BE2C (cell line): ENCODE measurements at regions not wholly inside any gene's neighbourhood (a gene's known extent, or its start where the extent isn't known, plus 50 kb on each side); places are given as distances from the start of the nearest gene placed in this dataset.

Source experiments
- DNase-seq: peaks from one replicate; pipeline ENCODE4 v3.0.0-alpha.2; 2020
- H3K27me3 ChIP-seq: fragments of 250-450 bp; sonication (Bioruptor Pico); 2 replicates; pipeline ENCODE4 v1.5.1; 2020; ENCODE audit warnings: mild to moderate bottlenecking
- H3K36me3 ChIP-seq: fragments of 250-450 bp; sonication (Bioruptor Pico); 2 replicates; pipeline ENCODE4 v1.5.1; 2020; ENCODE audit warnings: mild to moderate bottlenecking
- H3K4me1 ChIP-seq: fragments of 250-450 bp; sonication (Bioruptor Pico); 2 replicates; pipeline ENCODE4 v1.5.1; 2020
- H3K4me3 ChIP-seq: 2 replicates; pipeline ENCODE4 v1.5.1; 2011; ENCODE audit warnings: low read depth, low read length
- H3K9me3 ChIP-seq: fragments of 250-450 bp; sonication (Bioruptor Pico); 2 replicates; pipeline ENCODE4 v1.5.1; 2020
- TF ChIP-seq, protein P1 (sequence below): IDR thresholded peaks from 2 replicates; pipeline ENCODE4 v1.5.1; 2012; ENCODE audit warnings: mild to moderate bottlenecking, low read depth, low read length

DNA sequence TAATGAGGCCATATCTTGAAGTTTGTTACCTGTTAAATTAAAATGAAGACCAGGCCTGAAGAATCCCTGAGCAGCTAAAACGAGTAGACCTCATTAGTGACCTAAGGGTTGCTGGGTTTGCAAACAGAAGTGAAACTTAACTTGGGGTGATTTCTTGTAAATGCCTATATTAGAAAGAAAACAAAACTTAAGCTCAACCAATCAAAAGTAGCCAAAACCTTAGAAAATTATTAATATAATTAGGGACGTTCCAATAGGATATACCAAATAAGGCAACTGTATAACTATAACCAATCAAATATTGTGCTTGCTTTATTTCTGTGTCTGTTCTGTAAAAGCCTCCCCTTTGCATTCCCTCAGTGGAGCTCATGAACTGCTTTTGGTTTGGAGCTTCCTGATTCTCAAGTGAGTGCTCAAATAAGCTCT lies 137.9 kb upstream of the VRK2 start:
- Histone ChIP-seq H3K4me1 (no peaks in the 10 kb centered on the region), H3K9me3 (no peaks in the 10 kb centered on the region), H3K36me3 (no peaks in the 10 kb centered on the region), H3K4me3 (no peak overlapping the region), H3K27me3 (no peaks in the 10 kb centered on the region)
- DNase-seq = no peak
- TF ChIP-seq, protein P1, sequence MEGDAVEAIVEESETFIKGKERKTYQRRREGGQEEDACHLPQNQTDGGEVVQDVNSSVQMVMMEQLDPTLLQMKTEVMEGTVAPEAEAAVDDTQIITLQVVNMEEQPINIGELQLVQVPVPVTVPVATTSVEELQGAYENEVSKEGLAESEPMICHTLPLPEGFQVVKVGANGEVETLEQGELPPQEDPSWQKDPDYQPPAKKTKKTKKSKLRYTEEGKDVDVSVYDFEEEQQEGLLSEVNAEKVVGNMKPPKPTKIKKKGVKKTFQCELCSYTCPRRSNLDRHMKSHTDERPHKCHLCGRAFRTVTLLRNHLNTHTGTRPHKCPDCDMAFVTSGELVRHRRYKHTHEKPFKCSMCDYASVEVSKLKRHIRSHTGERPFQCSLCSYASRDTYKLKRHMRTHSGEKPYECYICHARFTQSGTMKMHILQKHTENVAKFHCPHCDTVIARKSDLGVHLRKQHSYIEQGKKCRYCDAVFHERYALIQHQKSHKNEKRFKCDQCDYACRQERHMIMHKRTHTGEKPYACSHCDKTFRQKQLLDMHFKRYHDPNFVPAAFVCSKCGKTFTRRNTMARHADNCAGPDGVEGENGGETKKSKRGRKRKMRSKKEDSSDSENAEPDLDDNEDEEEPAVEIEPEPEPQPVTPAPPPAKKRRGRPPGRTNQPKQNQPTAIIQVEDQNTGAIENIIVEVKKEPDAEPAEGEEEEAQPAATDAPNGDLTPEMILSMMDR = no peak

DNA sequence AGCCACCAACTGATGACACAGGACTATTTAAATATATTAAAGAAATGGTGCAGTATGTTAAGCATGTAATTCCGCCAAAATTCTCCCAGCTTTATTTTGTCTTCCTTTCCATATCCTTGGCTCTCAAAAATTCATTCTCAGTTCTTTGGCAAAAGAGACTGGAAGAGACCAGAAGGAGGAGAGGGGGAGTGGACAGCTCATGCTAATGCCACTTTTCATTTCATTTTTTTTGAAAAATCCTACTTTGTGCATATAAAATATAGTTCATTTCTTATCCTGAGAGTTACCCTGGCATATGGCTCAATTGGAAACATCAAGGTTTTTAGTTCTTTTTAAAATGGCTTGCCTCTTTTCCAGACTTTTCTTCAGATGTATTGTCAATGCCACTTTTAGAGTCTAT lies 128.5 kb upstream of the VRK2 start:
- Histone ChIP-seq H3K36me3 (no peaks in the 10 kb centered on the region), H3K27me3 (no peaks in the 10 kb centered on the region), H3K4me1 (no peaks in the 10 kb centered on the region), H3K9me3 (no peaks in the 10 kb centered on the region), H3K4me3 (no peak overlapping the region)
- no peak for DNase-seq
- TF ChIP-seq, protein P1 = no peak

DNA sequence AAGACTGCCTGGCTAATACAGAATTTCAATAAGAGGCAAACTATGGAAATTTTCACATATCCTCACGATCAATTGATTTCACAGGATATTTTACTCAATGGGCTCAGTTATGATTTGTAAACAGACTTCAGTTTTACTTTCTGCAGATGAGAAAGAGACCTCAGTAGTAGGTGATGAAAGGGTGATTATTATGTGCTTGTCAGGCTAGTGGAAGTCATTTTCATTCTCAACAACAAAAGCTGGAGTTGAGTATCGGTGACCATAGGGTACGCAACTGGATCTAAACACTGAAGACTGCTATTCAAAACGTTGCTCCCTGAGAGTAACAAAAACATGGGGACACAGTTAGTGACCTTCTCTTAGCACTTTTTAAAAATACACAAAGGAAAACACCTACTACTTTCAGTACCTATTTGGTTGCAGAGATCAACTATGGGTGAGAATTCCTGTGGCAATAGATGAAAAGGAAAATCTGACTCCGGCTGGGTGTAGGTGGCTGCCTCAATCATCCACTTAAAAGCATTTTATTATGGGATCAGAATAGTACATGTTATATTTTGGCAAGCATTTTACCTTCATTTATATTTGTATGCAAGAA lies 126.2 kb upstream of the VRK2 start:
- Histone ChIP-seq H3K4me3 (no peak overlapping the region), H3K36me3 (no peaks in the 10 kb centered on the region), H3K4me1 (no peaks in the 10 kb centered on the region), H3K27me3 (no peaks in the 10 kb centered on the region), H3K9me3 (no peaks in the 10 kb centered on the region)
- TF ChIP-seq, protein P1 = no peak
- no peak for DNase-seq

DNA sequence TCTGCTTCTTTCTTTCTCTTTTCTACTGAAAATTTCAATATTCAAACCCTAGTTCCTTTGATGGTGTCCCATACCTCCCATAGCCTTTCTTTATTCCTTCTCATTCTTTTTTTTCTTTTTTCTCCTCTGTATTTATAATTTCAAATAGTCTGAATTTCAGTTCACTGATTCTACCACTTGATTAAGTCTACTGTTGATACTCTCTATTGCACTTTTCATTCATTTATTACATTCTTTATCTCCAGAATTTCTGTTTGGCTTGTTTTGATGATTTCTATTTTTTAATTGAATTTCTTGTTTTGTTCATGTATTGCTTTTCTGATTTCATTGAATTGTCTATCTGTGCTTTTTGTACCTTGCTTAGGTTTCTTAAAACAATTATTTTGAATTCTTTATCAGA lies 111.9 kb upstream of the VRK2 start:
- H3K36me3 ChIP-seq = no peaks in the 10 kb centered on the region
- H3K27me3 ChIP-seq = no peaks in the 10 kb centered on the region
- no peak overlapping the region for H3K4me3 ChIP-seq
- no peaks in the 10 kb centered on the region for H3K4me1 ChIP-seq
- TF ChIP-seq, protein P1 = no peak
- no peak for DNase-seq
- H3K9me3 ChIP-seq = no peaks in the 10 kb centered on the region

DNA sequence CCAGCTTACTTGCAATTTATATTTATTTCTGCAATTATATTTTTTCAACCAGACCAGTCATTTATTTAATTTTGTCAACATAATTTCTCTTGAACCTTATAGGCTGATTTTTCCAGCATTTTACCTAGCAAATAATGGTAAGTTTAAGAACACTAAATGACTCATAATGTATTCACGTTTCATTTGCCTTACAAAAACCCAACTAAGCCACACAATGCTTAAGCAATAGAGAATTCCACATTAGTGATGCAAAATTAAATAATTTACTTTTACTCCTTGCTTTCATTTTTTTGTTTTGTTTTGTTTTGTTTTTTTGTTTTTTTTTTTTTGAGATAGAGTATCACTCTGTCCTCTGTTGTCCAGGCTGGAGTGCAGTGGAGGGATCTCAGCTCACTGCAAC lies 110.4 kb upstream of the VRK2 start:
- H3K4me1 ChIP-seq = no peaks in the 10 kb centered on the region
- no peak for DNase-seq
- no peak overlapping the region for H3K4me3 ChIP-seq
- H3K27me3 ChIP-seq = no peaks in the 10 kb centered on the region
- TF ChIP-seq, protein P1 = no peak
- no peaks in the 10 kb centered on the region for H3K36me3 ChIP-seq
- no peaks in the 10 kb centered on the region for H3K9me3 ChIP-seq

DNA sequence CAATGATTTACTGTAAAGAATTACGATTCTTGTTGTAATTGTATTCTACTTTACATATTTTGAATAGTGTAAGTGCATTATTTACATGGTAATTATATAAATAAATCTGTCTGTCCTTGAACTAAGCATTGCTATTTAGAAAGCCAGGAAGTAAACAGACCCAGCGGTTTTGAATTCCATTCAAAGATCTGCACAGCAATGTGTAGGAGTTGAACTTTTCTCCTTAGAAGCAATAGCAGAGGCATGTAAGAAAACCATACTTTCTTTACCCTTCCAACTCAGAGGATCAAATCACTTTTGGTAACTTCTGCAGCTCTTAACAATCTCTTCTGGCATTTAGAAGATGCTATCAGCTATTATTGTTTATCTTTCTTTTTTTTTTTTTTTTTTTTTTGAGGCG lies 109.2 kb upstream of the VRK2 start:
- Histone ChIP-seq H3K4me1 (no peaks in the 10 kb centered on the region), H3K27me3 (no peaks in the 10 kb centered on the region), H3K36me3 (no peaks in the 10 kb centered on the region), H3K9me3 (no peaks in the 10 kb centered on the region), H3K4me3 (no peak overlapping the region)
- TF ChIP-seq, protein P1 = no peak
- DNase-seq = no peak
